Ishikawa (cell line): ENCODE measurements at regions not wholly inside any gene's neighbourhood (a gene's known extent, or its start where the extent isn't known, plus 50 kb on each side); places are given as distances from the start of the nearest gene placed in this dataset.

Experiments used
- CEBPB ChIP-seq: IDR thresholded peaks from 2 replicates; pipeline ENCODE4 v1.6.1; 2012
- EP300 ChIP-seq: IDR thresholded peaks from 2 replicates; pipeline ENCODE4 v1.6.1; 2012; ENCODE audit warnings: borderline replicate concordance
- MAX ChIP-seq: IDR thresholded peaks from 2 replicates; pipeline ENCODE4 v1.6.1; 2012
- NFIC ChIP-seq: IDR thresholded peaks from 2 replicates; pipeline ENCODE4 v1.6.1; 2012
- RAD21 ChIP-seq: IDR thresholded peaks from 2 replicates; pipeline ENCODE4 v1.6.1; 2012; ENCODE audit warnings: low read depth
- TCF12 ChIP-seq: IDR thresholded peaks from 2 replicates; pipeline ENCODE4 v1.6.1; 2012; ENCODE audit warnings: low read depth
- TEAD4 ChIP-seq: IDR thresholded peaks from 2 replicates; pipeline ENCODE4 v1.6.1; 2012
- USF1 ChIP-seq: IDR thresholded peaks from 2 replicates; pipeline ENCODE4 v1.6.1; 2012
- YY1 ChIP-seq: IDR thresholded peaks from 2 replicates; pipeline ENCODE4 v1.6.1; 2012; ENCODE audit warnings: low read depth
- ZBTB7A ChIP-seq: IDR thresholded peaks from 2 replicates; pipeline ENCODE4 v1.6.1; 2012; ENCODE audit warnings: low read depth
- TF ChIP-seq, protein P1 (sequence below): IDR thresholded peaks from 2 replicates; pipeline ENCODE4 v1.6.1; 2012; ENCODE audit warnings: low read depth, mild to moderate bottlenecking

DNA sequence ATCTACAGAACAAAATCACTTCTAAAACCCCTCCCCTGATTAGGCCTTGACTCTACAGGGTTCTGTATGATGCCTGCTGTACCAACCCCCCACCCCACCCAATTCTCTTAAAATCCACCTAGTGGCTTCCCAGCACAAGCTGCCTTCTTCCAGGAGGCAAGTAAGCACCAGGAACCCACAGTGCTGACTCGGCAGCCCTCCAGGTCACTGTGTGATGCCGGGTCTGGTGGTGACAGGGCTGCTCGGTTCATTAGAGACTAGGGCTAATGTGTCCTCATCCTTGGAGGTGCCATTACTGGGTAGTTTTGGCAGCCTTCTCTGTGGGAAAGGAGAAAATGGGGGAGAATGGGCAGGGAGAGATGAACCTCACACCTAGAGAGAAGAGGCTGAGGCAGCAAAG lies 363.5 kb downstream of the PTPRU start:
- TF ChIP-seq MAX = no peak
- no peak for TF ChIP-seq TCF12
- no peak for TF ChIP-seq YY1
- TF ChIP-seq USF1 = no peak
- TF ChIP-seq NFIC = no peak
- TF ChIP-seq, protein P1, sequence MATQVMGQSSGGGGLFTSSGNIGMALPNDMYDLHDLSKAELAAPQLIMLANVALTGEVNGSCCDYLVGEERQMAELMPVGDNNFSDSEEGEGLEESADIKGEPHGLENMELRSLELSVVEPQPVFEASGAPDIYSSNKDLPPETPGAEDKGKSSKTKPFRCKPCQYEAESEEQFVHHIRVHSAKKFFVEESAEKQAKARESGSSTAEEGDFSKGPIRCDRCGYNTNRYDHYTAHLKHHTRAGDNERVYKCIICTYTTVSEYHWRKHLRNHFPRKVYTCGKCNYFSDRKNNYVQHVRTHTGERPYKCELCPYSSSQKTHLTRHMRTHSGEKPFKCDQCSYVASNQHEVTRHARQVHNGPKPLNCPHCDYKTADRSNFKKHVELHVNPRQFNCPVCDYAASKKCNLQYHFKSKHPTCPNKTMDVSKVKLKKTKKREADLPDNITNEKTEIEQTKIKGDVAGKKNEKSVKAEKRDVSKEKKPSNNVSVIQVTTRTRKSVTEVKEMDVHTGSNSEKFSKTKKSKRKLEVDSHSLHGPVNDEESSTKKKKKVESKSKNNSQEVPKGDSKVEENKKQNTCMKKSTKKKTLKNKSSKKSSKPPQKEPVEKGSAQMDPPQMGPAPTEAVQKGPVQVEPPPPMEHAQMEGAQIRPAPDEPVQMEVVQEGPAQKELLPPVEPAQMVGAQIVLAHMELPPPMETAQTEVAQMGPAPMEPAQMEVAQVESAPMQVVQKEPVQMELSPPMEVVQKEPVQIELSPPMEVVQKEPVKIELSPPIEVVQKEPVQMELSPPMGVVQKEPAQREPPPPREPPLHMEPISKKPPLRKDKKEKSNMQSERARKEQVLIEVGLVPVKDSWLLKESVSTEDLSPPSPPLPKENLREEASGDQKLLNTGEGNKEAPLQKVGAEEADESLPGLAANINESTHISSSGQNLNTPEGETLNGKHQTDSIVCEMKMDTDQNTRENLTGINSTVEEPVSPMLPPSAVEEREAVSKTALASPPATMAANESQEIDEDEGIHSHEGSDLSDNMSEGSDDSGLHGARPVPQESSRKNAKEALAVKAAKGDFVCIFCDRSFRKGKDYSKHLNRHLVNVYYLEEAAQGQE = no peak
- TF ChIP-seq RAD21 = no peak
- no peak for TF ChIP-seq TEAD4
- no peak for TF ChIP-seq CEBPB
- no peak for TF ChIP-seq ZBTB7A
- TF ChIP-seq EP300 = no peak
